H9 (cell line): ENCODE measurements at regions not wholly inside any gene's neighbourhood (a gene's known extent, or its start where the extent isn't known, plus 50 kb on each side); places are given as distances from the start of the nearest gene placed in this dataset.

Source experiments
- DNase-seq: peaks from one replicate; pipeline ENCODE4 v3.0.0-alpha.2; 2017
- H2AFZ ChIP-seq: one replicate; pipeline ENCODE4 v1.6.1; 2013; ENCODE audit warnings: mild to moderate bottlenecking, low read length, control low read depth, moderate library complexity
- H2AK5ac ChIP-seq: 2 replicates; pipeline ENCODE4 v1.6.1; 2013; ENCODE audit warnings: low read length, control low read depth, mixed read lengths; ENCODE audit not compliant: insufficient read length
- H2BK120ac ChIP-seq: one replicate; pipeline ENCODE4 v1.6.1; 2013; ENCODE audit warnings: low read depth, mild to moderate bottlenecking, low read length, control low read depth, inconsistent platforms; ENCODE audit not compliant: poor library complexity, severe bottlenecking
- H2BK12ac ChIP-seq: 2 replicates; pipeline ENCODE4 v1.6.1; 2013; ENCODE audit warnings: low read length, control low read depth, mixed read lengths, low read depth; ENCODE audit not compliant: insufficient read length
- H2BK15ac ChIP-seq: 2 replicates; pipeline ENCODE4 v1.6.1; 2013; ENCODE audit warnings: low read depth, low read length, control low read depth
- H2BK20ac ChIP-seq: one replicate; pipeline ENCODE4 v1.6.1; 2013; ENCODE audit warnings: low read depth, mild to moderate bottlenecking, low read length, control low read depth, inconsistent platforms; ENCODE audit not compliant: poor library complexity, severe bottlenecking
- H2BK5ac ChIP-seq: 2 replicates; pipeline ENCODE4 v1.6.1; 2013; ENCODE audit warnings: low read length, control low read depth, mixed read lengths; ENCODE audit not compliant: insufficient read length
- H3K14ac ChIP-seq: 2 replicates; pipeline ENCODE4 v1.6.1; 2013; ENCODE audit warnings: low read length, control low read depth; ENCODE audit not compliant: insufficient read depth
- H3K18ac ChIP-seq: 2 replicates; pipeline ENCODE4 v1.6.1; 2013; ENCODE audit warnings: low read depth, mild to moderate bottlenecking, mixed read lengths, low read length, control low read depth; ENCODE audit not compliant: insufficient read length
- H3K23ac ChIP-seq: 2 replicates; pipeline ENCODE4 v1.6.1; 2013; ENCODE audit warnings: low read length, control low read depth, mixed read lengths, low read depth; ENCODE audit not compliant: insufficient read length
- H3K23me2 ChIP-seq: 2 replicates; pipeline ENCODE4 v1.6.1; 2013; ENCODE audit warnings: low read depth, mild to moderate bottlenecking, mixed read lengths, low read length, control low read depth; ENCODE audit not compliant: insufficient read length, poor library complexity, severe bottlenecking
- H3K27ac ChIP-seq: 2 replicates; pipeline ENCODE4 v1.5.1; 2013; ENCODE audit warnings: low read length, control low read depth, mixed read lengths, low read depth; ENCODE audit not compliant: insufficient read length
- H3K27me3 ChIP-seq: 2 replicates; pipeline ENCODE4 v1.6.1; 2013; ENCODE audit warnings: low read length, control low read depth, inconsistent platforms; ENCODE audit not compliant: insufficient read depth
- H3K4ac ChIP-seq: 2 replicates; pipeline ENCODE4 v1.6.1; 2013; ENCODE audit warnings: low read depth, mild to moderate bottlenecking, control low read depth, inconsistent platforms, low read length, moderate library complexity
- H3K4me1 ChIP-seq: 2 replicates; pipeline ENCODE4 v1.6.1; 2013; ENCODE audit warnings: low read length, control low read depth, inconsistent platforms; ENCODE audit not compliant: insufficient read depth
- H3K4me2 ChIP-seq: 2 replicates; pipeline ENCODE4 v1.6.1; 2013; ENCODE audit warnings: low read length, control low read depth, mixed read lengths; ENCODE audit not compliant: insufficient read length, insufficient read depth
- H3K56ac ChIP-seq: 2 replicates; pipeline ENCODE4 v1.6.1; 2013; ENCODE audit warnings: low read depth, mild to moderate bottlenecking, mixed read lengths, low read length, control low read depth; ENCODE audit not compliant: insufficient read length
- H3K79me1 ChIP-seq: 2 replicates; pipeline ENCODE4 v1.6.1; 2013; ENCODE audit warnings: low read depth, mild to moderate bottlenecking, moderate library complexity, low read length, control low read depth, inconsistent platforms; ENCODE audit not compliant: insufficient read depth, poor library complexity, severe bottlenecking
- H3K79me2 ChIP-seq: 2 replicates; pipeline ENCODE4 v1.6.1; 2013; ENCODE audit warnings: low read length, control low read depth, inconsistent platforms; ENCODE audit not compliant: insufficient read depth
- H3K9ac ChIP-seq: 2 replicates; pipeline ENCODE4 v1.6.1; 2013; ENCODE audit warnings: low read length, control low read depth, mixed read lengths; ENCODE audit not compliant: insufficient read length; ENCODE audit errors: extremely low read depth
- H3K9me3 ChIP-seq: one replicate; pipeline ENCODE4 v1.6.1; 2013; ENCODE audit warnings: low read depth, low read length, inconsistent platforms; ENCODE audit not compliant: control insufficient read depth
- H3T11ph ChIP-seq: one replicate; pipeline ENCODE4 v1.6.1; 2013; ENCODE audit warnings: mild to moderate bottlenecking, low read length, control low read depth, inconsistent platforms
- H4K20me1 ChIP-seq: one replicate; pipeline ENCODE4 v1.6.1; 2013; ENCODE audit not compliant: control insufficient read depth, insufficient read length, insufficient read depth
- H4K5ac ChIP-seq: 2 replicates; pipeline ENCODE4 v1.6.1; 2013; ENCODE audit warnings: low read depth, mild to moderate bottlenecking, mixed read lengths, low read length, control low read depth; ENCODE audit not compliant: insufficient read length
- H4K8ac ChIP-seq: replicated peaks from 2 replicates; pipeline ENCODE4 v1.6.1; 2013; ENCODE audit warnings: low read length, control low read depth, mixed read lengths, low read depth; ENCODE audit not compliant: insufficient read length
- H4K91ac ChIP-seq: 2 replicates; pipeline ENCODE4 v1.6.1; 2013; ENCODE audit warnings: low read depth, mild to moderate bottlenecking, moderate library complexity, mixed read lengths, low read length, control low read depth; ENCODE audit not compliant: insufficient read length
- H3K27ac Mint-ChIP-seq, 3 experiments: 2 replicates in 2 of 3; 3 replicates in 1 of 3; pipeline ENCODE4 v1.8.0; 2020 to 2021; ENCODE audit warnings: mixed read lengths in 3 of 3, mild to moderate bottlenecking in 1 of 3, moderate library complexity in 1 of 3
- H3K27me3 Mint-ChIP-seq: 2 replicates; pipeline ENCODE4 v1.8.0; 2021; ENCODE audit warnings: low read depth, mild to moderate bottlenecking, moderate library complexity, mixed read lengths
- H3K36me3 Mint-ChIP-seq, 3 experiments: 2 replicates in 2 of 3; 3 replicates in 1 of 3; pipeline ENCODE4 v1.8.0; 2020 to 2021; ENCODE audit warnings: low read depth in 3 of 3, mixed read lengths in 3 of 3; ENCODE audit not compliant: insufficient read depth in 1 of 3
- H3K4me1 Mint-ChIP-seq, 2 experiments: 2 replicates each; pipeline ENCODE4 v1.8.0; 2020; ENCODE audit warnings: mixed read lengths in 2 of 2
- H3K4me3 Mint-ChIP-seq, 2 experiments: 2 replicates in 1 of 2; 3 replicates in 1 of 2; pipeline ENCODE4 v1.8.0; 2020 to 2021; ENCODE audit warnings: mild to moderate bottlenecking in 2 of 2, mixed read lengths in 2 of 2, moderate library complexity in 1 of 2
- H3K9me3 Mint-ChIP-seq, 2 experiments: 2 replicates in 1 of 2; 3 replicates in 1 of 2; pipeline ENCODE4 v1.8.0; 2020; ENCODE audit warnings: mild to moderate bottlenecking in 2 of 2, mixed read lengths in 2 of 2, moderate library complexity in 1 of 2
- WGBS: extraction: QIAGEN DNeasy Blood & Tissue Kit; methylation state at CpG from one replicate; pipeline ENCODE4 v1.1.7; 2013; ENCODE audit warnings: missing lambda C conversion rate, low lambda C conversion rate, mixed read lengths; ENCODE audit not compliant: insufficient read length; ENCODE audit errors: extremely low coverage; 5-methylcytosine and 5-hydroxymethylcytosine counted together
- TF ChIP-seq, protein P1 (sequence below): fragments of 200-600 bp; sonication (generic); conservative IDR thresholded peaks from 3 replicates; pipeline ENCODE4 v1.8.0; 2021; ENCODE audit warnings: antibody characterized with exemption, mild to moderate bottlenecking

DNA sequence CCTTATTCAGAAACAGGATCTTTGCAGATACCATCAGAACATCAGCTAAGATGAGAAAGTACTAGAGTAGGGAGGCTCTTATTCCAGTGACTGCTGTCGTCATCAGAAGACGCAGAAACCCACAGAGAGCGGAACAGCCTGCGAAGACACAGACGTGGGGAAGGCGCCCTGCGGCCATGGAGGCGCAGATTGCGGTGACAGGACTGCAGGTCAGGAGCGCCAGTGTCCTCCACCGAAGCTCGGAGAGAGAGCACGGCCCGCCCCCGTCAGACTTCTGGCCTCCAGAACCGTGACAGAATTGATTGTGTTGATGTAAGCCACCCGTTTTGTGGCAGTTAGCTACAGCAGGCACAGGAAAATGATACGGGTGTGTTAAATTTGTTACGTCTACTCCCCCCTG is 275.5 kb downstream of the EFNB2 start:
- H3K23me2 ChIP-seq: no peaks in the 10 kb centered on the region
- Mint-ChIP-seq H3K4me3 (no peak overlapping the region), H3K36me3 (peaks cover 5 to 16% (median 9%) of the 10 kb centered on the region in 3 experiments), H3K4me1 (no peaks in the 10 kb centered on the region), H3K9me3 (peaks cover 14% of the 10 kb centered on the region in 2 experiments), H3K27me3 (no peaks in the 10 kb centered on the region), H3K27ac (no peak overlapping the region)
- no peak overlapping the region for H3K27ac ChIP-seq
- no peaks in the 10 kb centered on the region for H3K79me2 ChIP-seq
- H2BK5ac ChIP-seq: no peak overlapping the region
- H3K56ac ChIP-seq: no peak overlapping the region
- H3K23ac ChIP-seq: no peak overlapping the region
- TF ChIP-seq, protein P1, sequence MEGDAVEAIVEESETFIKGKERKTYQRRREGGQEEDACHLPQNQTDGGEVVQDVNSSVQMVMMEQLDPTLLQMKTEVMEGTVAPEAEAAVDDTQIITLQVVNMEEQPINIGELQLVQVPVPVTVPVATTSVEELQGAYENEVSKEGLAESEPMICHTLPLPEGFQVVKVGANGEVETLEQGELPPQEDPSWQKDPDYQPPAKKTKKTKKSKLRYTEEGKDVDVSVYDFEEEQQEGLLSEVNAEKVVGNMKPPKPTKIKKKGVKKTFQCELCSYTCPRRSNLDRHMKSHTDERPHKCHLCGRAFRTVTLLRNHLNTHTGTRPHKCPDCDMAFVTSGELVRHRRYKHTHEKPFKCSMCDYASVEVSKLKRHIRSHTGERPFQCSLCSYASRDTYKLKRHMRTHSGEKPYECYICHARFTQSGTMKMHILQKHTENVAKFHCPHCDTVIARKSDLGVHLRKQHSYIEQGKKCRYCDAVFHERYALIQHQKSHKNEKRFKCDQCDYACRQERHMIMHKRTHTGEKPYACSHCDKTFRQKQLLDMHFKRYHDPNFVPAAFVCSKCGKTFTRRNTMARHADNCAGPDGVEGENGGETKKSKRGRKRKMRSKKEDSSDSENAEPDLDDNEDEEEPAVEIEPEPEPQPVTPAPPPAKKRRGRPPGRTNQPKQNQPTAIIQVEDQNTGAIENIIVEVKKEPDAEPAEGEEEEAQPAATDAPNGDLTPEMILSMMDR: no peak
- no peak for DNase-seq
- no peak overlapping the region for H2AFZ ChIP-seq
- no peak overlapping the region for H4K91ac ChIP-seq
- H3K4me1 ChIP-seq: no peaks in the 10 kb centered on the region
- H3T11ph ChIP-seq: no peak overlapping the region
- no peaks in the 10 kb centered on the region for H4K20me1 ChIP-seq
- no peak overlapping the region for H3K4me2 ChIP-seq
- H3K4ac ChIP-seq: no peak overlapping the region
- H3K18ac ChIP-seq: no peak overlapping the region
- no peak overlapping the region for H2AK5ac ChIP-seq
- no peak overlapping the region for H4K5ac ChIP-seq
- no peaks in the 10 kb centered on the region for H3K79me1 ChIP-seq
- H3K9ac ChIP-seq: no peak overlapping the region
- no peaks in the 10 kb centered on the region for H3K27me3 ChIP-seq
- no CpG with 5 or more reads among the region's 19 CpGs for WGBS
- no peaks in the 10 kb centered on the region for H3K9me3 ChIP-seq
- H2BK12ac ChIP-seq: no peak overlapping the region
- H2BK15ac ChIP-seq: no peak overlapping the region
- no peak overlapping the region for H4K8ac ChIP-seq
- no peak overlapping the region for H2BK120ac ChIP-seq
- no peak overlapping the region for H2BK20ac ChIP-seq
- no peak overlapping the region for H3K14ac ChIP-seq
